CD14-positive monocyte (primary cell): ENCODE measurements at regions not wholly inside any gene's neighbourhood (a gene's known extent, or its start where the extent isn't known, plus 50 kb on each side); places are given as distances from the start of the nearest gene placed in this dataset.

Experiments
- DNase-seq, 3 donors: peaks; one replicate each; pipeline ENCODE4 v3.0.0-alpha.2; 2011 to 2022
- H2AFZ ChIP-seq: 2 replicates; pipeline ENCODE4 v1.6.0; 2012; ENCODE audit warnings: mild to moderate bottlenecking, low read depth, low read length, inconsistent platforms; ENCODE audit not compliant: insufficient read depth, poor library complexity, severe bottlenecking
- H3K27ac ChIP-seq, 2 donors: 1 replicate in 1 of 2; 2 replicates in 1 of 2; pipeline ENCODE4 v1.5.1; 2012 to 2013; ENCODE audit warnings: low read length in 2 of 2, control low read depth in 1 of 2, inconsistent platforms in 1 of 2, low read depth in 1 of 2, mild to moderate bottlenecking in 1 of 2
- H3K27me3 ChIP-seq, 2 donors: one replicate each; pipeline versions ENCODE4 v1.6.0 to v1.6.1; 2011 to 2013; ENCODE audit warnings: low read length in 2 of 2; ENCODE audit not compliant: control insufficient read depth in 2 of 2, insufficient read depth in 2 of 2
- H3K36me3 ChIP-seq, 2 donors: replicated peaks in 1 of 2; 1 replicate in 1 of 2; 2 replicates in 1 of 2; pipeline versions ENCODE4 v1.5.1 to v1.6.1; 2012 to 2013; ENCODE audit warnings: low read length in 2 of 2, control low read depth in 1 of 2, inconsistent platforms in 1 of 2, mild to moderate bottlenecking in 1 of 2; ENCODE audit not compliant: insufficient read depth in 2 of 2, control insufficient read depth in 1 of 2
- H3K4me1 ChIP-seq, 2 donors: 1 replicate in 1 of 2; 2 replicates in 1 of 2; pipeline versions ENCODE4 v1.5.1 to v1.6.1; 2012 to 2013; ENCODE audit warnings: low read length in 2 of 2, control low read depth in 1 of 2, inconsistent platforms in 1 of 2, mild to moderate bottlenecking in 1 of 2, moderate library complexity in 1 of 2; ENCODE audit not compliant: insufficient read depth in 2 of 2, control insufficient read depth in 1 of 2
- H3K4me2 ChIP-seq: replicated peaks from 2 replicates; pipeline ENCODE3; 2012; ENCODE audit warnings: low read length, moderate library complexity, mild to moderate bottlenecking; ENCODE audit not compliant: poor library complexity, severe bottlenecking; ENCODE audit errors: extremely low read depth
- H3K4me3 ChIP-seq, 3 experiments: fragments of 200-600 bp in 1 of 3; sonication (generic) in 1 of 3; replicated peaks in 1 of 3; 1 replicate in 2 of 3; 2 replicates in 1 of 3; pipeline ENCODE4 v1.5.1; 2011 to 2013; ENCODE audit warnings: low read length in 3 of 3, mild to moderate bottlenecking in 3 of 3, control low read depth in 2 of 3, low read depth in 2 of 3, inconsistent platforms in 1 of 3, moderate library complexity in 1 of 3
- H3K79me2 ChIP-seq: 2 replicates; pipeline ENCODE4 v1.6.0; 2012; ENCODE audit warnings: mild to moderate bottlenecking, control low read depth, inconsistent platforms, low read length, moderate library complexity; ENCODE audit not compliant: insufficient read depth
- H3K9ac ChIP-seq: 2 replicates; pipeline ENCODE4 v1.6.0; 2017; ENCODE audit warnings: low read length, mild to moderate bottlenecking; ENCODE audit not compliant: insufficient read depth, poor library complexity, severe bottlenecking
- H3K9me3 ChIP-seq, 2 donors: replicated peaks in 1 of 2; 1 replicate in 1 of 2; 2 replicates in 1 of 2; pipeline versions ENCODE4 v1.5.1 to v1.6.1; 2012 to 2013; ENCODE audit warnings: low read length in 2 of 2, control low read depth in 1 of 2; ENCODE audit not compliant: control insufficient read depth in 1 of 2, insufficient read depth in 1 of 2
- H4K20me1 ChIP-seq: 2 replicates; pipeline ENCODE4 v1.6.0; 2012; ENCODE audit warnings: mild to moderate bottlenecking, low read length, control low read depth, moderate library complexity; ENCODE audit not compliant: insufficient read depth
- H3K27ac Mint-ChIP-seq, 7 donors: one replicate each; pipeline ENCODE4 v1.8.0; 2020; ENCODE audit warnings: mild to moderate bottlenecking in 7 of 7, mixed read lengths in 7 of 7, moderate library complexity in 6 of 7, inconsistent platforms in 2 of 7
- H3K27me3 Mint-ChIP-seq, 3 donors: one replicate each; pipeline ENCODE4 v1.8.0; 2021 to 2022; ENCODE audit warnings: low read depth in 3 of 3, mild to moderate bottlenecking in 3 of 3, mixed read lengths in 3 of 3, moderate library complexity in 3 of 3, inconsistent platforms in 1 of 3
- H3K36me3 Mint-ChIP-seq, 2 donors: one replicate each; pipeline ENCODE4 v1.8.0; 2020; ENCODE audit warnings: mixed read lengths in 2 of 2, inconsistent platforms in 1 of 2, mild to moderate bottlenecking in 1 of 2
- H3K4me1 Mint-ChIP-seq: one replicate; pipeline ENCODE4 v1.8.0; 2020; ENCODE audit warnings: mild to moderate bottlenecking, mixed read lengths
- H3K4me3 Mint-ChIP-seq, 2 donors: one replicate each; pipeline ENCODE4 v1.8.0; 2020; ENCODE audit warnings: mild to moderate bottlenecking in 2 of 2, mixed read lengths in 2 of 2, moderate library complexity in 1 of 2
- H3K9me3 Mint-ChIP-seq, 7 donors: one replicate each; pipeline ENCODE4 v1.8.0; 2020 to 2022; ENCODE audit warnings: mixed read lengths in 7 of 7, mild to moderate bottlenecking in 6 of 7, moderate library complexity in 6 of 7, inconsistent platforms in 2 of 7
- CTCF ChIP-seq: fragments of 200-600 bp; IDR thresholded peaks from one replicate; pipeline ENCODE4 v1.8.0; 2022; ENCODE audit warnings: antibody characterized with exemption, mild to moderate bottlenecking
- WGBS: methylation state at CpG from one replicate; pipeline ENCODE4 v1.1.5; 2013; ENCODE audit warnings: missing lambda C conversion rate; ENCODE audit not compliant: insufficient coverage; 5-methylcytosine and 5-hydroxymethylcytosine counted together
- intact Hi-C, 2 donors: fragments of 100-400 bp; cut with micrococcal nuclease; formaldehyde crosslinking; loops; one replicate each; pipeline versions ENCODE4 v1.15.0 to v1.15.1; 2023

DNA sequence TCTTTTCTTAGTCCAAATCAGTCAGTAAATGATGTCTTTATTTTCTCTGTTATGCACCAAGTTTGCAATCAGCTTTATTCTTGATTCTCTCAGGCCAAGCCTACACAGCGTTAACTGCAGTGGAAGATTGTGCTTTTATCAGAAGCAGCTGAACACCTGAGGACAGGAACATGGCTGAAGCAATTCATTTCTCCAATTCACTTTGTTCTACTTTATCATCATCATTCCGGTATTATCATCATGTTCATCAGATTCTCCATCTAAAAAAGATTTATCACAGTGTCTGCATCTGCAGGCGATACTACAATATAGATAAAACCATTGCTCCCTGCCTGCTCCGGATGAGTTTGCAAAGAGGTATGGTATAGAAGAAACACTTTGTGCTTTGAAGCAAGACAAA, 68.1 kb upstream of the STMND1 start:
- no peaks in the 10 kb centered on the region for H4K20me1 ChIP-seq
- H3K9me3 Mint-ChIP-seq: peaks cover 0 to 8% (median 2%) of the 10 kb centered on the region in 7 donors
- H3K9ac ChIP-seq: no peak overlapping the region
- intact Hi-C loops: no loop called here
- H3K27ac ChIP-seq: no peak overlapping the region
- TF ChIP-seq CTCF: no peak
- no peak overlapping the region for H3K4me3 ChIP-seq
- peaks cover 15 to 30% of the 10 kb centered on the region in 2 donors for H3K27me3 ChIP-seq
- WGBS: no CpG with 5 or more reads among the region's 4 CpGs
- H3K36me3 Mint-ChIP-seq: no peaks in the 10 kb centered on the region
- no peaks in the 10 kb centered on the region for H3K4me1 Mint-ChIP-seq
- H3K27ac Mint-ChIP-seq: no peak overlapping the region
- H3K4me2 ChIP-seq: no peak overlapping the region
- H3K36me3 ChIP-seq: no peaks in the 10 kb centered on the region
- H3K4me3 Mint-ChIP-seq: no peak overlapping the region
- no peak overlapping the region for H2AFZ ChIP-seq
- H3K79me2 ChIP-seq: no peaks in the 10 kb centered on the region
- H3K27me3 Mint-ChIP-seq: peaks cover 2 to 25% (median 21%) of the 10 kb centered on the region in 3 donors
- no peaks in the 10 kb centered on the region for H3K9me3 ChIP-seq
- no peaks in the 10 kb centered on the region for H3K4me1 ChIP-seq
- DNase-seq: no peak

GRCh38 chr6:17032988-17033634, 68.7 kb upstream of the STMND1 start:
- H3K4me1 Mint-ChIP-seq: no peaks in the 10 kb centered on the region
- no peaks in the 10 kb centered on the region for H3K36me3 ChIP-seq
- no peak overlapping the region for H3K4me3 Mint-ChIP-seq
- H4K20me1 ChIP-seq: no peaks in the 10 kb centered on the region
- H3K36me3 Mint-ChIP-seq: no peaks in the 10 kb centered on the region
- H2AFZ ChIP-seq: no peak overlapping the region
- no peak for TF ChIP-seq CTCF
- no peak overlapping the region for H3K4me3 ChIP-seq
- H3K4me1 ChIP-seq: no peaks in the 10 kb centered on the region
- H3K9me3 ChIP-seq: peaks cover 3 to 5% of the 10 kb centered on the region in 2 donors
- peaks cover 0 to 14% (median 6%) of the 10 kb centered on the region in 7 donors for H3K9me3 Mint-ChIP-seq
- no peak overlapping the region for H3K27ac ChIP-seq
- H3K27ac Mint-ChIP-seq: no peak overlapping the region
- H3K27me3 Mint-ChIP-seq: peaks cover 2 to 30% (median 23%) of the 10 kb centered on the region in 3 donors
- H3K9ac ChIP-seq: no peak overlapping the region
- peaks cover 15 to 31% of the 10 kb centered on the region in 2 donors for H3K27me3 ChIP-seq
- no peak overlapping the region for H3K4me2 ChIP-seq
- WGBS: 100% methylated on average over 1 of the region's 12 CpGs
- intact Hi-C loops: no loop called here
- DNase-seq: no peak
- no peaks in the 10 kb centered on the region for H3K79me2 ChIP-seq
